ENCODE measurements at regions not wholly inside any gene's neighbourhood (a gene's known extent, or its start where the extent isn't known, plus 50 kb on each side); places are given as distances from the start of the nearest gene placed in this dataset.

DNA sequence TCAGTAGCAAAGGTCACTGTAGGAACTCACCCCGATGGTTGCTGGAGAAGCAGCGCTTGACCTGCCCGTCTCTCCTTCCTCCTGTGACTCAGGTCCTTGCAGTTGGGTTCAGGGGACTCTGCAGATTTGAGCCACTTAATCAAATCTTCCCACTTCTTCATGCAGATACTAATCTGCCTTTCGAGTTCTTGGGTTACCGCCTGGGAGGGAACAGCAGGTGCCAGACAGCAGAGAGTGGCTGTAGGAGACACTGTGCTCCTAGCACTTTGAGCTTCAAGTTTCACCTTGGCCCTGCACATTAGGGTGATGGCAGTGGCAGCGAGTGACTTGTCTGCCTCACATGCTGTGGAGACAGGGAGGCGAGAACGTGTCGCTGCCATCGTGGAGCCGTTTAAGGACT lies 478.3 kb downstream of the PSAT1 start:
- TF ChIP-seq CTCF (IDR thresholded peaks at IDR 0.05) (no peak), POLR2A (IDR thresholded peaks at IDR 0.05) (no peak)

Measured in uterus (tissue), 2 donors.